Stomach (tissue), 8 donors: ENCODE measurements at regions not wholly inside any gene's neighbourhood (a gene's known extent, or its start where the extent isn't known, plus 50 kb on each side); places are given as distances from the start of the nearest gene placed in this dataset.

Experiments used
- DNase-seq, 2 donors: peaks; one replicate each; pipeline versions ENCODE4 v3.0.0 to v3.0.0-alpha.2; 2013 to 2019
- H3K27ac ChIP-seq, 5 donors: fragments of 200-600 bp in 4 of 5; sonication (generic) in 4 of 5; one replicate each; pipeline ENCODE4 v1.5.1; 2013 to 2019; ENCODE audit warnings: mild to moderate bottlenecking in 1 of 5, moderate library complexity in 1 of 5
- H3K27me3 ChIP-seq, 3 donors: fragments of 200-600 bp; sonication (generic); one replicate each; pipeline ENCODE4 v1.5.1; 2017 to 2019; ENCODE audit warnings: mixed run types in 1 of 3
- H3K36me3 ChIP-seq, 4 donors: fragments of 200-600 bp; sonication (generic); 1 replicate in 3 of 4; 2 replicates in 1 of 4; pipeline ENCODE4 v1.5.1; 2016 to 2019
- H3K4me1 ChIP-seq, 4 donors: fragments of 200-600 bp; sonication (generic); one replicate each; pipeline ENCODE4 v1.5.1; 2016 to 2019
- H3K4me3 ChIP-seq, 4 donors: fragments of 200-600 bp; sonication (generic) in 3 of 4; one replicate each; pipeline ENCODE4 v1.5.1; 2016 to 2019; ENCODE audit warnings: mild to moderate bottlenecking in 1 of 4
- H3K9me3 ChIP-seq, 4 donors: fragments of 200-600 bp; sonication (generic); one replicate each; pipeline ENCODE4 v1.5.1; 2016 to 2019
- EP300 ChIP-seq: sonication (generic); formaldehyde crosslinking; IDR thresholded peaks from one replicate; pipeline ENCODE4 v1.6.1; 2017; ENCODE audit warnings: antibody characterized with exemption
- POLR2A ChIP-seq, 4 donors: fragments of 450-650 bp; IDR thresholded peaks; one replicate each; pipeline ENCODE4 v1.6.1; 2016; ENCODE audit warnings: antibody characterized with exemption in 4 of 4, control low read depth in 2 of 4, mild to moderate bottlenecking in 1 of 4, moderate library complexity in 1 of 4
- POLR2AphosphoS5 ChIP-seq, 3 donors: sonication (generic); formaldehyde crosslinking; IDR thresholded peaks; one replicate each; pipeline ENCODE4 v1.6.1; 2016; ENCODE audit warnings: antibody characterized with exemption in 3 of 3
- WGBS, 5 donors: extraction: QIAGEN DNeasy Blood & Tissue Kit in 3 of 5; methylation state at CpG; one replicate each; pipeline versions ENCODE4 v1.1.5 to v1.1.7; 2013 to 2018; 5-methylcytosine and 5-hydroxymethylcytosine counted together
- intact Hi-C: fragments of 100-400 bp; cut with DNase I; formaldehyde crosslinking; loops from one replicate; pipeline ENCODE4 v1.15.1; 2023; ENCODE audit warnings: low total_unique reads
- TF ChIP-seq, protein P1 (sequence below), 7 experiments: fragments of 450-650 bp in 4 of 7; fragments of 200-600 bp in 3 of 7; sonication (generic) in 3 of 7; IDR thresholded peaks; one replicate each; pipeline ENCODE4 v1.5.1; 2016 to 2019; ENCODE audit warnings: antibody characterized with exemption in 7 of 7, control low read depth in 2 of 7, mild to moderate bottlenecking in 1 of 7
- donor health status: healthy with polysubstance abuse.
- donor health status: Bipolar disorder and iron deficiency.
- donor health status: healthy.

GRCh38 chr14:34187061-34187460 lies 236.2 kb upstream of the EGLN3 start:
- no peak overlapping the region for H3K27ac ChIP-seq
- H3K4me1 ChIP-seq, result peaks cover 0 to 6% (median 2%) of the 10 kb centered on the region in 4 donors
- no peaks in the 10 kb centered on the region for H3K36me3 ChIP-seq
- no peak for DNase-seq
- no peak overlapping the region for H3K4me3 ChIP-seq
- H3K9me3 ChIP-seq, result no peaks in the 10 kb centered on the region
- 55 to 67% (median 64%) methylated on average over 3 of the region's 3 CpGs for WGBS, 5 donors
- H3K27me3 ChIP-seq, result no peaks in the 10 kb centered on the region
- TF ChIP-seq EP300, result no peak
- TF ChIP-seq, protein P1, sequence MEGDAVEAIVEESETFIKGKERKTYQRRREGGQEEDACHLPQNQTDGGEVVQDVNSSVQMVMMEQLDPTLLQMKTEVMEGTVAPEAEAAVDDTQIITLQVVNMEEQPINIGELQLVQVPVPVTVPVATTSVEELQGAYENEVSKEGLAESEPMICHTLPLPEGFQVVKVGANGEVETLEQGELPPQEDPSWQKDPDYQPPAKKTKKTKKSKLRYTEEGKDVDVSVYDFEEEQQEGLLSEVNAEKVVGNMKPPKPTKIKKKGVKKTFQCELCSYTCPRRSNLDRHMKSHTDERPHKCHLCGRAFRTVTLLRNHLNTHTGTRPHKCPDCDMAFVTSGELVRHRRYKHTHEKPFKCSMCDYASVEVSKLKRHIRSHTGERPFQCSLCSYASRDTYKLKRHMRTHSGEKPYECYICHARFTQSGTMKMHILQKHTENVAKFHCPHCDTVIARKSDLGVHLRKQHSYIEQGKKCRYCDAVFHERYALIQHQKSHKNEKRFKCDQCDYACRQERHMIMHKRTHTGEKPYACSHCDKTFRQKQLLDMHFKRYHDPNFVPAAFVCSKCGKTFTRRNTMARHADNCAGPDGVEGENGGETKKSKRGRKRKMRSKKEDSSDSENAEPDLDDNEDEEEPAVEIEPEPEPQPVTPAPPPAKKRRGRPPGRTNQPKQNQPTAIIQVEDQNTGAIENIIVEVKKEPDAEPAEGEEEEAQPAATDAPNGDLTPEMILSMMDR (IDR thresholded peaks at IDR 0.05), result no peak
- no peak for TF ChIP-seq POLR2AphosphoS5 (IDR thresholded peaks at IDR 0.05)
- TF ChIP-seq POLR2A (IDR thresholded peaks at IDR 0.05), result no peak
- intact Hi-C loops, result no loop called here

DNA sequence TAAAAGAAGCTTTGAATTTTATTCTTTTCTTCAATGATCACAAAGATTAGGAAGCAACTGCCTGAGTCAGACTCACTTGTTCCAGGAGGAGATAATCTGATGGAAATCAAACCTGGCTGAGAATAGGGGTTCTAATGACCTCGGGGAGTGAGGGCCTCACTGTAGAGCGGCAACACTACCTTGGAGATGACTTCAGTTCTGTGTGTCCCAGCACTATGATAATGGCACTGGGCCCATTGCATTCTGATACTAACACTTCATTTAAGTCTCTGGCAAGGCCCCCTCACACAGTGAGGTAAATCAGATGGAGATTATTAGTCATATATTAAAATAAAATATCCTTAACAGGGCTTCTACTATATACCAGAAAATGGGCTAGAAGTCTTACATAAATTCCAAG lies 233.3 kb upstream of the EGLN3 start:
- Histone ChIP-seq H3K4me3 (no peak overlapping the region), H3K4me1 (peaks cover 11 to 21% (median 17%) of the 10 kb centered on the region in 4 donors), H3K9me3 (no peaks in the 10 kb centered on the region), H3K27me3 (no peaks in the 10 kb centered on the region), H3K36me3 (no peaks in the 10 kb centered on the region), H3K27ac (no peak overlapping the region)
- DNase-seq, result no peak
- TF ChIP-seq EP300 (no peak), POLR2AphosphoS5 (IDR thresholded peaks at IDR 0.05) (no peak), POLR2A (IDR thresholded peaks at IDR 0.05) (no peak)
- TF ChIP-seq, protein P1 (IDR thresholded peaks at IDR 0.05), result no peak
- 85 to 98% (median 96%) methylated on average over 2 of the region's 2 CpGs for WGBS, 5 donors
- intact Hi-C loops, result no loop called here

- peaks cover 11 to 21% (median 17%) of the 10 kb centered on the region in 4 donors for H3K4me1 ChIP-seq
Observed at GRCh38 chr14:34183478-34183877, 232.6 kb upstream of the EGLN3 start.

DNA sequence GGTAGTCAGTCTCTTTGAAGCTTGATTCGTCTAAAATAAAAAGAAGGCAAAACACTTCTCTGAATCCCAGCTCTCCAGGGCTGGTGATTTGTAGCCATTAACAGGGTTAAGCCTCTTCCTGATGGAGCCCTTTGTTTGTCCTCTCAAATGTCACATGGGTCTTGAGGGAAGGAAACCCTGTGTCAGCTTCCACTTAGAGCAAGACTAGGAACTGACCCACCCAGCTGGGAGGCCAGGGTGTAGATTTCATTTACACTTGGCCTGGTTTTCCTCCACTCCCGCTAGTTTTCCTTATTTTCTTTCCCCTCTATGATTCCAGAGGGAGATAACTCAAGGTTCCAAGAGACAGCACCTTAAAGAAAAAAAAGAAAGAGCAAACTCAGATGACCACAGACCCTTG lies 230.5 kb upstream of the EGLN3 start:
- Histone ChIP-seq H3K27me3 (no peaks in the 10 kb centered on the region), H3K27ac (no peak overlapping the region), H3K36me3 (no peaks in the 10 kb centered on the region), H3K4me1 (peaks cover 11 to 21% (median 17%) of the 10 kb centered on the region in 4 donors), H3K4me3 (no peak overlapping the region), H3K9me3 (no peaks in the 10 kb centered on the region)
- peak in 1 of 2 donors; percentile 53 for DNase-seq
- whole genome bisulfite sequencing, 5 donors, result 32 to 60% (median 48%) methylated on average over 2 of the region's 2 CpGs
- TF ChIP-seq, protein P1 (IDR thresholded peaks at IDR 0.05), result no peak
- intact Hi-C loops, result no loop called here

More at GRCh38 chr14:34183478-34183877, 232.6 kb upstream of the EGLN3 start:
- Histone ChIP-seq H3K36me3 (no peaks in the 10 kb centered on the region), H3K4me3 (no peak overlapping the region), H3K27ac (no peak overlapping the region), H3K27me3 (no peaks in the 10 kb centered on the region), H3K9me3 (no peaks in the 10 kb centered on the region)
- intact Hi-C loops, result no loop called here
- WGBS, 5 donors, result 86 to 94% (median 89%) methylated on average over 7 of the region's 7 CpGs
- TF ChIP-seq, protein P1 (IDR thresholded peaks at IDR 0.05), result no peak
- TF ChIP-seq POLR2AphosphoS5 (IDR thresholded peaks at IDR 0.05) (no peak), POLR2A (IDR thresholded peaks at IDR 0.05) (no peak), EP300 (no peak)
- DNase-seq, result no peak
